GM18907 (cell line): ENCODE measurements at regions not wholly inside any gene's neighbourhood (a gene's known extent, or its start where the extent isn't known, plus 50 kb on each side); places are given as distances from the start of the nearest gene placed in this dataset.
"Not testable (repeated sequence)": the region's sequence is repeated elsewhere in the genome, so short reads cannot be mapped to it uniquely, and the experiment has no call there.

ENCODE experiments used
- ATAC-seq: cut with Tn5 transposase; IDR thresholded peaks from one replicate; pipeline ENCODE4 v1.9.1; 2021; ENCODE audit warnings: mild to moderate bottlenecking, moderate library complexity; ENCODE audit not compliant: unreplicated experiment

- ATAC-seq: no peak
Observed at GRCh38 chr15:95739131-95739530, 591.4 kb upstream of the NR2F2 start.

- no peak for ATAC-seq
Observed at GRCh38 chr15:95741830-95742229, 588.7 kb upstream of the NR2F2 start.

- ATAC-seq: no peak
Observed at GRCh38 chr15:95742256-95742655, 588.2 kb upstream of the NR2F2 start.

- no peak for ATAC-seq
Observed at GRCh38 chr15:95742836-95743235, 587.7 kb upstream of the NR2F2 start.

GRCh38 chr15:95757171-95757570 is 573.3 kb upstream of the NR2F2 start:
- ATAC-seq: no peak

- ATAC-seq: no peak
Observed at GRCh38 chr15:95758451-95758850, 572.0 kb upstream of the NR2F2 start.

GRCh38 chr15:95758851-95759250 is 571.6 kb upstream of the NR2F2 start:
- no peak for ATAC-seq

- ATAC-seq: no peak
Observed at GRCh38 chr15:95760508-95760907, 570.0 kb upstream of the NR2F2 start.

- ATAC-seq: no peak
Observed at GRCh38 chr15:95761501-95762165, 568.9 kb upstream of the NR2F2 start.

- ATAC-seq: no peak
Observed at GRCh38 chr15:95763426-95763825, 567.1 kb upstream of the NR2F2 start.

GRCh38 chr15:95765161-95765560 is 565.3 kb upstream of the NR2F2 start:
- no peak for ATAC-seq

GRCh38 chr15:95770196-95770595 is 560.3 kb upstream of the NR2F2 start:
- no peak for ATAC-seq

- no peak for ATAC-seq
Observed at GRCh38 chr15:95772982-95773381, 557.5 kb upstream of the NR2F2 start.

GRCh38 chr15:95784508-95784907 is 546.0 kb upstream of the NR2F2 start:
- ATAC-seq: no peak

GRCh38 chr15:95785276-95785675 is 545.2 kb upstream of the NR2F2 start:
- not testable (repeated sequence) for ATAC-seq

GRCh38 chr15:95793231-95793630 is 537.3 kb upstream of the NR2F2 start:
- ATAC-seq: no peak

- ATAC-seq: no peak
Observed at GRCh38 chr15:95795386-95795785, 535.1 kb upstream of the NR2F2 start.

GRCh38 chr15:95799286-95800200 is 531.0 kb upstream of the NR2F2 start:
- no peak for ATAC-seq

- no peak for ATAC-seq
Observed at GRCh38 chr15:95804484-95804883, 526.0 kb upstream of the NR2F2 start.

GRCh38 chr15:95812491-95812890 is 518.0 kb upstream of the NR2F2 start:
- no peak for ATAC-seq

- ATAC-seq: no peak
Observed at GRCh38 chr15:95814908-95815307, 515.6 kb upstream of the NR2F2 start.

- no peak for ATAC-seq
Observed at GRCh38 chr15:95816591-95816990, 513.9 kb upstream of the NR2F2 start.
